ENCODE measurements at regions not wholly inside any gene's neighbourhood (a gene's known extent, or its start where the extent isn't known, plus 50 kb on each side); places are given as distances from the start of the nearest gene placed in this dataset.
"Not testable (repeated sequence)": the region's sequence is repeated elsewhere in the genome, so short reads cannot be mapped to it uniquely, and the experiment has no call there.

GRCh38 chr17:26936645-26937044 lies 357.3 kb upstream of the WSB1 start:
- H3K9me3 ChIP-seq (ENCODE audit: control insufficient read depth, insufficient read depth, low read length); H3K36me3 ChIP-seq (ENCODE audit: control insufficient read depth, insufficient read depth, low read length); DNase-seq (ENCODE audit: low read depth in 4 of 6, low spot score in 6 of 6); H3K4me1 ChIP-seq (ENCODE audit: control insufficient read depth, insufficient read depth, low read length); H3K27me3 ChIP-seq (ENCODE audit: control insufficient read depth, insufficient read depth, low read length); H3K4me3 ChIP-seq (ENCODE audit: low read depth, low read length); H3K27ac ChIP-seq (ENCODE audit: low read depth, low read length): not testable (repeated sequence)
- 74% methylated on average over 4 of the region's 4 CpGs for WGBS (ENCODE audit: insufficient coverage)

GRCh38 chr17:26937750-26938322 lies 356.1 kb upstream of the WSB1 start:
- DNase-seq (ENCODE audit: low read depth in 4 of 6, low spot score in 6 of 6); H3K27me3 ChIP-seq (ENCODE audit: control insufficient read depth, insufficient read depth, low read length); H3K9me3 ChIP-seq (ENCODE audit: control insufficient read depth, insufficient read depth, low read length); H3K36me3 ChIP-seq (ENCODE audit: control insufficient read depth, insufficient read depth, low read length); H3K4me3 ChIP-seq (ENCODE audit: low read depth, low read length); H3K4me1 ChIP-seq (ENCODE audit: control insufficient read depth, insufficient read depth, low read length); H3K27ac ChIP-seq (ENCODE audit: low read depth, low read length): not testable (repeated sequence)
- 48% methylated on average over 1 of the region's 1 CpG for WGBS (ENCODE audit: insufficient coverage)

- H3K9me3 ChIP-seq (ENCODE audit: control insufficient read depth, insufficient read depth, low read length); DNase-seq (ENCODE audit: low read depth in 4 of 6, low spot score in 6 of 6); H3K4me3 ChIP-seq (ENCODE audit: low read depth, low read length); H3K36me3 ChIP-seq (ENCODE audit: control insufficient read depth, insufficient read depth, low read length); H3K27me3 ChIP-seq (ENCODE audit: control insufficient read depth, insufficient read depth, low read length); H3K27ac ChIP-seq (ENCODE audit: low read depth, low read length); H3K4me1 ChIP-seq (ENCODE audit: control insufficient read depth, insufficient read depth, low read length): not testable (repeated sequence)
- WGBS (ENCODE audit: insufficient coverage): 80% methylated on average over 8 of the region's 8 CpGs
Measured at GRCh38 chr17:26939755-26940154, 354.2 kb upstream of the WSB1 start.

- H3K4me1 ChIP-seq (ENCODE audit: control insufficient read depth, insufficient read depth, low read length); H3K4me3 ChIP-seq (ENCODE audit: low read depth, low read length); H3K36me3 ChIP-seq (ENCODE audit: control insufficient read depth, insufficient read depth, low read length); H3K27me3 ChIP-seq (ENCODE audit: control insufficient read depth, insufficient read depth, low read length); H3K27ac ChIP-seq (ENCODE audit: low read depth, low read length); H3K9me3 ChIP-seq (ENCODE audit: control insufficient read depth, insufficient read depth, low read length); DNase-seq (ENCODE audit: low read depth in 4 of 6, low spot score in 6 of 6): not testable (repeated sequence)
- WGBS (ENCODE audit: insufficient coverage): 35% methylated on average over 2 of the region's 2 CpGs
Measured at GRCh38 chr17:26940587-26940986, 353.3 kb upstream of the WSB1 start.

- no peaks in the 10 kb centered on the region for H3K9me3 ChIP-seq (ENCODE audit: control insufficient read depth, insufficient read depth, low read length)
- peaks cover 10% of the 10 kb centered on the region for H3K27me3 ChIP-seq (ENCODE audit: control insufficient read depth, insufficient read depth, low read length)
- no peak overlapping the region for H3K27ac ChIP-seq (ENCODE audit: low read depth, low read length)
- 30% methylated on average over 79 of the region's 91 CpGs for WGBS (ENCODE audit: insufficient coverage)
- no peaks in the 10 kb centered on the region for H3K36me3 ChIP-seq (ENCODE audit: control insufficient read depth, insufficient read depth, low read length)
- DNase-seq (ENCODE audit: low read depth in 4 of 6, low spot score in 6 of 6): peak in 1 of 6 donors; percentile 12
- no peaks in the 10 kb centered on the region for H3K4me1 ChIP-seq (ENCODE audit: control insufficient read depth, insufficient read depth, low read length)
- no peak overlapping the region for H3K4me3 ChIP-seq (ENCODE audit: low read depth, low read length)
Measured at GRCh38 chr17:26962255-26963162, 331.4 kb upstream of the WSB1 start.

DNA sequence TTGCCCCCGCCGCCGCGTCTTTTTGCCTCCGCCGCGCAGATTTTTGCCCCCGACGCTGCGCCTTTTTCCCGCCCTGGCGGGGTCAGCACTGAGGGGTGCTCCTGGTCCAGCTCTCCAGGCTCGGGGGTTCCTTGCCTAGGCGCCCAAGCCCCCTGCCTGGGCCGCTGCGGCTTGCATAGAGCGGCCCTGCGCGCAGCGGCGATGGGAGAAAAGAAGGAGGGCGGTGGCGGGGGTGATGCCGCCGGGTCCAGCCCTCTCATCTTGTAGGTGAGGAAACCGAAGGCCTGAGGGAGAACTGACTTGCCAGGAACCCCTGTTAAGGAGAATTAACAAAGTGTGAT lies 330.8 kb upstream of the WSB1 start:
- H3K4me1 ChIP-seq (ENCODE audit: control insufficient read depth, insufficient read depth, low read length): no peaks in the 10 kb centered on the region
- no peak overlapping the region for H3K27ac ChIP-seq (ENCODE audit: low read depth, low read length)
- WGBS (ENCODE audit: insufficient coverage): 36% methylated on average over 26 of the region's 26 CpGs
- DNase-seq (ENCODE audit: low read depth in 4 of 6, low spot score in 6 of 6): no peak
- H3K36me3 ChIP-seq (ENCODE audit: control insufficient read depth, insufficient read depth, low read length): no peaks in the 10 kb centered on the region
- peaks cover 10% of the 10 kb centered on the region for H3K27me3 ChIP-seq (ENCODE audit: control insufficient read depth, insufficient read depth, low read length)
- H3K9me3 ChIP-seq (ENCODE audit: control insufficient read depth, insufficient read depth, low read length): no peaks in the 10 kb centered on the region
- H3K4me3 ChIP-seq (ENCODE audit: low read depth, low read length): no peak overlapping the region

DNA sequence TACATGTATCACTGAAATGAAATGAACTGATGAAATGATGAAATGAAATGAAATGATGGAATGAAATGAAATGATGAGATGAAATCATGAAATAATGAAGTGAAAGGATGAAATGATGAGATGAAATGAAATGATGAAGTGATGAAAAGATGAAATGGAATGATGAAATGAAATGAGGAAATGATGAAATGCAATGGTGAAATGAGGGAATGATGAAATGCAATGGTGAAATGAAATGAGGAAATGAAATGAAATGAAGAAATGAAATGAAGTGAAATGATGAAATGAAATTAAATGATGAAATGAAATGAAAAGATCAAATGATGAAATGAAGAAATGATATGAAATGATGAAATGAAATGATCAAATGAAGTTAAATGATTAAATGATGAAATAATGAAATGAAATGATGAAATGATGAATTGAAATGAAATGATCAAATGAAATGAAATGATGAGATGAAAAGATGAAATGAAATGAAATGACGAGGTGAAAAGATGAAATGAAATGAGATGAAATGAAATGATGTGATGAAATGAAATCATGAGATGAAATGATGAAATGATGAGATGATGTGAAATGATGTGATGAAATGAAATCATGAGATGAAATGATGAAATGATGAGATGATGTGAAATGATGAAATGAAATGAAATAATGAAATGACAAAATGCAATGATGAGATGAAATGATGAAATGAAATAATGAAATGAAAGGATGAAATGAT lies 327.9 kb upstream of the WSB1 start:
- not testable (repeated sequence) for H3K27ac ChIP-seq (ENCODE audit: low read depth, low read length); H3K9me3 ChIP-seq (ENCODE audit: control insufficient read depth, insufficient read depth, low read length); H3K27me3 ChIP-seq (ENCODE audit: control insufficient read depth, insufficient read depth, low read length); H3K4me3 ChIP-seq (ENCODE audit: low read depth, low read length); H3K36me3 ChIP-seq (ENCODE audit: control insufficient read depth, insufficient read depth, low read length); H3K4me1 ChIP-seq (ENCODE audit: control insufficient read depth, insufficient read depth, low read length); DNase-seq (ENCODE audit: low read depth in 4 of 6, low spot score in 6 of 6)
- WGBS (ENCODE audit: insufficient coverage): 91% methylated on average over 1 of the region's 1 CpG

DNA sequence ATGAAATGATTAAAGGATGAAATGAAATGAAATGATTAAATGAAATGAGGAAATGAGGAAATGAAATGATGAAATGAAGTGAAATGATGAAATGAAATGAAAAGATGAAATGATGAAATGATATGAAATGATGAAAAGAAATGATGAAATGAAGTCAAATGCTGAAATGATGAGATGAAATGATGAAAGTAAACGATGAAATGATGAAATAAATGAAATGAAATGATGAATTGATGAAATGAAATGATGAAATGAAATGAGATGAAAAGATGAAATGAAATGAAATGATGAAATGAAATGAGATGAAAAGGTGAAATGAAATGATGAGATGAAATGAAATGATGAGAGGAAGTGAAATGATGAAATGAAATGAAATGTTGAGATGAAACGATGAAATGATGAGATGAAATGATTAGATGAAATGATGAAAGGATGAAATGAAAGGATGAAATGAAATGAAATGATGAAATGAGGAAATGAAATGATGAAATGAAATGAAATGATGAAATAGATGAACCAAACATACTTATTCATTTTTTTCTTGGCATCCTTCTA lies 327.2 kb upstream of the WSB1 start:
- not testable (repeated sequence) for H3K27me3 ChIP-seq (ENCODE audit: control insufficient read depth, insufficient read depth, low read length); H3K9me3 ChIP-seq (ENCODE audit: control insufficient read depth, insufficient read depth, low read length); H3K4me1 ChIP-seq (ENCODE audit: control insufficient read depth, insufficient read depth, low read length); H3K36me3 ChIP-seq (ENCODE audit: control insufficient read depth, insufficient read depth, low read length); H3K4me3 ChIP-seq (ENCODE audit: low read depth, low read length); DNase-seq (ENCODE audit: low read depth in 4 of 6, low spot score in 6 of 6); H3K27ac ChIP-seq (ENCODE audit: low read depth, low read length)
- 43% methylated on average over 2 of the region's 2 CpGs for whole genome bisulfite sequencing (ENCODE audit: insufficient coverage)

DNA sequence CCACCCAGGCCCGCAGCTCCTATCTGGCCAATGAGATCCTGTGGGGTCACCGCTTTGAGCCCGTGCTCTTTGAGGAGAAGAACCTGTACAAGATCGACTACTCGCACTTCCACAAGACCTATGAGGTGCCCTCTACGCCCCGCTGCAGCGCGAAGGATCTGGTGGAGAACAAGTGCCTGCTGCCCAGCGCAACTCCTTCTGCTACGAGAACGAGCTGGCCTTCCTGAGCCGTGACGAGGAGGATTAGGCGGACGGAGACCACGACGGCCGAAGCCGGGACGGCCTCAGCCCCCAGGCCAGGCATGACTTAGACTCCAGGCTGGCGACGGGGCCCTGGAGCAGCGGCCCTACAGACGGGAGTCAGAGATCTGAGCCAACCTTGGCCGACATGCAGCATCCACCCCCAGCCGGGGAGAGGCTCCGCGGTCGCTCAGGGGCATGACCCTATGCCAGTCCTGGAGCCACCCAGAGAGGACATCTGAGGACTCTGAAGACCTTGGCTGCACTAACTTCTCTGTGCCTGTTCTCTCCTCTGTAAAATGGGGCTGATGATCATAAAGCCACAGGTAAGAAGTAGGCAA lies 312.0 kb upstream of the WSB1 start:
- not testable (repeated sequence) for H3K36me3 ChIP-seq (ENCODE audit: control insufficient read depth, insufficient read depth, low read length); H3K4me3 ChIP-seq (ENCODE audit: low read depth, low read length); H3K27ac ChIP-seq (ENCODE audit: low read depth, low read length); H3K4me1 ChIP-seq (ENCODE audit: control insufficient read depth, insufficient read depth, low read length); H3K9me3 ChIP-seq (ENCODE audit: control insufficient read depth, insufficient read depth, low read length); H3K27me3 ChIP-seq (ENCODE audit: control insufficient read depth, insufficient read depth, low read length); DNase-seq (ENCODE audit: low read depth in 4 of 6, low spot score in 6 of 6)
- WGBS (ENCODE audit: insufficient coverage): 87% methylated on average over 30 of the region's 30 CpGs

All from spinal cord (tissue), 9 donors.